HCT116 (cell line): ENCODE measurements at regions not wholly inside any gene's neighbourhood (a gene's known extent, or its start where the extent isn't known, plus 50 kb on each side); places are given as distances from the start of the nearest gene placed in this dataset.

Source experiments
- ATAC-seq: fragments of 200-7000 bp; cut with Tn5 transposase; 2 replicates; pipeline ENCODE4 v1.9.1; 2020; ENCODE audit warnings: mild to moderate bottlenecking, moderate library complexity
- BruUV-seq: library from RNA; stranded (reverse); fragments of 400-500 nt; replicated peaks from 2 replicates; lab custom pipeline; 2021; lab: Mats Ljungman, UMichigan
- CTCF ChIA-PET: fragments of 300-600 bp; sonication (Branson Sonifier 250); formaldehyde crosslinking; loops from one replicate; lab custom pipeline; 2021; ENCODE audit warnings: antibody characterized with exemption; lab: Charles Lee
- POLR2A ChIA-PET: fragments of 300-600, 350-600 bp; sonication (Branson Sonifier 250); formaldehyde crosslinking; loops from one replicate; lab custom pipeline; 2021; ENCODE audit warnings: antibody characterized with exemption; lab: Charles Lee
- RAD21 ChIA-PET, 2 experiments: fragments of 300-600 bp; sonication (Branson Sonifier 250); formaldehyde crosslinking; loops; one replicate each; lab custom pipeline; 2023; ENCODE audit warnings: low total read pairs in 2 of 2; ENCODE audit not compliant: uncharacterized antibody in 2 of 2, unreplicated experiment in 2 of 2, low non-redundant PET in 1 of 2; lab: Charles Lee
- DNase-seq: peaks from one replicate; pipeline ENCODE4 v3.0.0-alpha.2; 2010; ENCODE audit warnings: low read depth, low spot score
- H2AFZ ChIP-seq: fragments of 200-600 bp; shearing (Covaris generic), sonication (generic); 2 replicates; pipeline ENCODE4 v1.6.1; 2017; ENCODE audit warnings: low read depth, mixed run types, mixed read lengths, antibody characterized with exemption, low read length; ENCODE audit not compliant: poor library complexity, severe bottlenecking
- H3K27ac ChIP-seq: 2 replicates; pipeline ENCODE4 v1.5.1; 2012; ENCODE audit warnings: low read depth, low read length
- H3K27me3 ChIP-seq: fragments of 200-600 bp; sonication (generic); 2 replicates; pipeline ENCODE4 v1.6.1; 2016; ENCODE audit warnings: mixed run types, low read length, mixed read lengths; ENCODE audit not compliant: insufficient read depth
- H3K36me3 ChIP-seq, 2 experiments: fragments of 200-500 bp in 1 of 2; fragments of 200-600 bp in 1 of 2; sonication (Bioruptor generic) in 1 of 2; sonication (generic) in 1 of 2; 2 replicates each; pipeline versions ENCODE4 v1.5.1 to v1.6.1; 2014 to 2016; ENCODE audit warnings: low read length in 2 of 2, inconsistent platforms in 1 of 2, mixed read lengths in 1 of 2, mixed run types in 1 of 2; ENCODE audit not compliant: insufficient read depth in 2 of 2, control insufficient read depth in 1 of 2
- H3K4me1 ChIP-seq, 2 experiments: fragments of 200-600 bp in 1 of 2; sonication (generic) in 1 of 2; 2 replicates each; pipeline versions ENCODE4 v1.5.1 to v1.6.1; 2012 to 2017; ENCODE audit warnings: low read length in 2 of 2, inconsistent platforms in 1 of 2, mild to moderate bottlenecking in 1 of 2, mixed read lengths in 1 of 2, mixed run types in 1 of 2, moderate library complexity in 1 of 2; ENCODE audit not compliant: insufficient read depth in 2 of 2, control insufficient read depth in 1 of 2
- H3K4me2 ChIP-seq: fragments of 200-600 bp; sonication (generic); 2 replicates; pipeline ENCODE4 v1.6.1; 2017; ENCODE audit warnings: mixed run types, low read length, mixed read lengths
- H3K4me3 ChIP-seq, 2 experiments: fragments of 200-600 bp in 1 of 2; sonication (generic) in 1 of 2; replicated peaks in 1 of 2; 2 replicates each; pipeline ENCODE4 v1.5.1; 2011 to 2016; ENCODE audit warnings: low read length in 2 of 2, control low read depth in 1 of 2, low read depth in 1 of 2, mild to moderate bottlenecking in 1 of 2, mixed read lengths in 1 of 2, mixed run types in 1 of 2
- H3K79me2 ChIP-seq: fragments of 200-600 bp; sonication (generic); 2 replicates; pipeline ENCODE4 v1.6.1; 2017; ENCODE audit warnings: mild to moderate bottlenecking, mixed run types, low read length, moderate library complexity, mixed read lengths; ENCODE audit not compliant: insufficient read depth
- H3K9ac ChIP-seq: fragments of 200-600 bp; sonication (generic); 2 replicates; pipeline ENCODE4 v1.6.1; 2016; ENCODE audit warnings: low read length, mixed read lengths
- H3K9me2 ChIP-seq: fragments of 200-600 bp; sonication (generic), shearing (Covaris generic); 2 replicates; pipeline ENCODE4 v1.6.1; 2017; ENCODE audit warnings: mixed run types, mild to moderate bottlenecking, moderate library complexity; ENCODE audit not compliant: insufficient read depth
- H3K9me3 ChIP-seq, 2 experiments: fragments of 200-500 bp in 1 of 2; fragments of 200-600 bp in 1 of 2; sonication (Bioruptor generic) in 1 of 2; sonication (generic) in 1 of 2; 2 replicates each; pipeline ENCODE4 v1.6.1; 2014 to 2017; ENCODE audit warnings: low read length in 2 of 2, mixed read lengths in 2 of 2, inconsistent platforms in 1 of 2, low read depth in 1 of 2, mild to moderate bottlenecking in 1 of 2, mixed run types in 1 of 2, moderate library complexity in 1 of 2; ENCODE audit not compliant: control insufficient read depth in 1 of 2, insufficient read depth in 1 of 2
- H4K20me1 ChIP-seq: fragments of 200-600 bp; sonication (generic), shearing (Covaris generic); 2 replicates; pipeline ENCODE4 v1.6.1; 2017; ENCODE audit warnings: mixed run types, mild to moderate bottlenecking, moderate library complexity; ENCODE audit not compliant: insufficient read depth
- CBX3 ChIP-seq: IDR thresholded peaks from 2 replicates; pipeline ENCODE4 v1.6.1; 2012; ENCODE audit warnings: low read depth
- EGR1 ChIP-seq: IDR thresholded peaks from 2 replicates; pipeline ENCODE4 v1.6.1; 2012; ENCODE audit warnings: low read depth
- EZH2 ChIP-seq: fragments of 200-600 bp; sonication (generic); IDR thresholded peaks from 2 replicates; pipeline ENCODE4 v1.6.1; 2017; ENCODE audit warnings: antibody characterized with exemption, mixed run types
- JUND ChIP-seq: IDR thresholded peaks from 2 replicates; pipeline ENCODE4 v1.6.1; 2012
- POLR2A ChIP-seq: IDR thresholded peaks from 2 replicates; pipeline ENCODE4 v1.7.0; 2011; ENCODE audit warnings: borderline replicate concordance; ENCODE audit not compliant: insufficient read depth, insufficient read length; ENCODE audit errors: extremely low read depth
- RAD21 ChIP-seq: IDR thresholded peaks from 2 replicates; pipeline ENCODE4 v1.6.1; 2012; ENCODE audit warnings: low read depth, mild to moderate bottlenecking
- SP1 ChIP-seq: IDR thresholded peaks from 2 replicates; pipeline ENCODE4 v1.6.1; 2012; ENCODE audit warnings: low read depth
- SRF ChIP-seq: IDR thresholded peaks from 2 replicates; pipeline ENCODE4 v1.6.1; 2012; ENCODE audit warnings: low read depth
- TCF7L2 ChIP-seq: IDR thresholded peaks from 2 replicates; pipeline ENCODE4 v1.7.0; 2011; ENCODE audit warnings: borderline replicate concordance, inconsistent platforms; ENCODE audit not compliant: insufficient read depth, insufficient read length; ENCODE audit errors: extremely low read depth
- intact Hi-C: fragments of 100-400 bp; cut with micrococcal nuclease; formaldehyde crosslinking; loops from 2 replicates; pipeline ENCODE4 v1.10.0; 2022
- TF ChIP-seq, protein P1 (sequence below): IDR thresholded peaks from 2 replicates; pipeline ENCODE4 v1.6.1; 2012
- TF ChIP-seq, protein P2 (sequence below), 3 experiments: fragments of 200-600 bp in 1 of 3; sonication (generic) in 1 of 3; IDR thresholded peaks in 2 of 3; conservative IDR thresholded peaks in 1 of 3; 2 replicates each; pipeline ENCODE4 v1.5.1; 2012 to 2017; ENCODE audit warnings: low read depth in 2 of 3, low read length in 2 of 3, antibody characterized with exemption in 1 of 3, borderline replicate concordance in 1 of 3, control low read depth in 1 of 3, mild to moderate bottlenecking in 1 of 3, mixed read lengths in 1 of 3, mixed run types in 1 of 3, moderate library complexity in 1 of 3; ENCODE audit not compliant: insufficient read depth in 1 of 3
- TF ChIP-seq, protein P3 (sequence below): IDR thresholded peaks from 2 replicates; pipeline ENCODE4 v1.6.1; 2011; ENCODE audit warnings: mild to moderate bottlenecking, low read length, moderate library complexity; ENCODE audit not compliant: insufficient replicate concordance; ENCODE audit errors: extremely low read depth
- TF ChIP-seq, protein P4 (sequence below): IDR thresholded peaks from 2 replicates; pipeline ENCODE4 v1.6.1; 2012

DNA sequence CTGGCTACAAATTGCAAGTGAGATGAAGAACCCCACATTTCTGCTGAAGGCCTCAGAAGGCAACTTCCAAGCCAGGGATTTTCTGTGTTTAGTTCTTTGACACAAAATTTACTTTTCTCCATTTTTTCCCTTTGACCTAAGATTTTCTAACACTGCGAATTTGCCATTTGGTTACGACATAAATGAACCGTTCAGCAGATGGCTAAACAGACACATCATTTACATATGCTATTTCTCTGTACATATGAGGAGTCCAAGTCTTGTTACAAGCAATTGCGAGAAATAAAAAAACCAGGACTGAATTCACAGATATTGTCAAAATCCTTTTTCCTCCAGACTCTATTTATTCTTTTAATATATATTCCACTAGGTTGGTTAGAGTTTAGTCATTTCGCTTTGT lies 978.6 kb downstream of the NLGN4X start:
- no peak overlapping the region for H2AFZ ChIP-seq
- no peak overlapping the region for H3K27ac ChIP-seq
- CTCF ChIA-PET, result no interaction called here
- intact Hi-C loops, result no loop called here
- TF ChIP-seq POLR2A (no peak), RAD21 (no peak), EGR1 (no peak), EZH2 (no peak), SP1 (no peak), CBX3 (no peak), TCF7L2 (no peak), SRF (no peak), JUND (no peak)
- TF ChIP-seq, protein P1, sequence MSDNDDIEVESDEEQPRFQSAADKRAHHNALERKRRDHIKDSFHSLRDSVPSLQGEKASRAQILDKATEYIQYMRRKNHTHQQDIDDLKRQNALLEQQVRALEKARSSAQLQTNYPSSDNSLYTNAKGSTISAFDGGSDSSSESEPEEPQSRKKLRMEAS, result no peak
- TF ChIP-seq, protein P2, sequence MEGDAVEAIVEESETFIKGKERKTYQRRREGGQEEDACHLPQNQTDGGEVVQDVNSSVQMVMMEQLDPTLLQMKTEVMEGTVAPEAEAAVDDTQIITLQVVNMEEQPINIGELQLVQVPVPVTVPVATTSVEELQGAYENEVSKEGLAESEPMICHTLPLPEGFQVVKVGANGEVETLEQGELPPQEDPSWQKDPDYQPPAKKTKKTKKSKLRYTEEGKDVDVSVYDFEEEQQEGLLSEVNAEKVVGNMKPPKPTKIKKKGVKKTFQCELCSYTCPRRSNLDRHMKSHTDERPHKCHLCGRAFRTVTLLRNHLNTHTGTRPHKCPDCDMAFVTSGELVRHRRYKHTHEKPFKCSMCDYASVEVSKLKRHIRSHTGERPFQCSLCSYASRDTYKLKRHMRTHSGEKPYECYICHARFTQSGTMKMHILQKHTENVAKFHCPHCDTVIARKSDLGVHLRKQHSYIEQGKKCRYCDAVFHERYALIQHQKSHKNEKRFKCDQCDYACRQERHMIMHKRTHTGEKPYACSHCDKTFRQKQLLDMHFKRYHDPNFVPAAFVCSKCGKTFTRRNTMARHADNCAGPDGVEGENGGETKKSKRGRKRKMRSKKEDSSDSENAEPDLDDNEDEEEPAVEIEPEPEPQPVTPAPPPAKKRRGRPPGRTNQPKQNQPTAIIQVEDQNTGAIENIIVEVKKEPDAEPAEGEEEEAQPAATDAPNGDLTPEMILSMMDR (IDR thresholded peaks at IDR 0.05 in 2 of 3, conservative IDR thresholded peaks at IDR 0.05 in 1 of 3; ENCODE audit: borderline replicate concordance in 1 of 3, insufficient read depth in 1 of 3, low read depth in 2 of 3, low read length in 2 of 3), result no peak
- TF ChIP-seq, protein P3, sequence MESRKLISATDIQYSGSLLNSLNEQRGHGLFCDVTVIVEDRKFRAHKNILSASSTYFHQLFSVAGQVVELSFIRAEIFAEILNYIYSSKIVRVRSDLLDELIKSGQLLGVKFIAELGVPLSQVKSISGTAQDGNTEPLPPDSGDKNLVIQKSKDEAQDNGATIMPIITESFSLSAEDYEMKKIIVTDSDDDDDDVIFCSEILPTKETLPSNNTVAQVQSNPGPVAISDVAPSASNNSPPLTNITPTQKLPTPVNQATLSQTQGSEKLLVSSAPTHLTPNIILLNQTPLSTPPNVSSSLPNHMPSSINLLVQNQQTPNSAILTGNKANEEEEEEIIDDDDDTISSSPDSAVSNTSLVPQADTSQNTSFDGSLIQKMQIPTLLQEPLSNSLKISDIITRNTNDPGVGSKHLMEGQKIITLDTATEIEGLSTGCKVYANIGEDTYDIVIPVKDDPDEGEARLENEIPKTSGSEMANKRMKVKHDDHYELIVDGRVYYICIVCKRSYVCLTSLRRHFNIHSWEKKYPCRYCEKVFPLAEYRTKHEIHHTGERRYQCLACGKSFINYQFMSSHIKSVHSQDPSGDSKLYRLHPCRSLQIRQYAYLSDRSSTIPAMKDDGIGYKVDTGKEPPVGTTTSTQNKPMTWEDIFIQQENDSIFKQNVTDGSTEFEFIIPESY, result no peak
- TF ChIP-seq, protein P4, sequence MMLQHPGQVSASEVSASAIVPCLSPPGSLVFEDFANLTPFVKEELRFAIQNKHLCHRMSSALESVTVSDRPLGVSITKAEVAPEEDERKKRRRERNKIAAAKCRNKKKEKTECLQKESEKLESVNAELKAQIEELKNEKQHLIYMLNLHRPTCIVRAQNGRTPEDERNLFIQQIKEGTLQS, result no peak
- TF ChIP-seq, all 23 proteins: peak for 0
- H3K79me2 ChIP-seq, result no peaks in the 10 kb centered on the region
- H3K4me2 ChIP-seq, result no peak overlapping the region
- H3K27me3 ChIP-seq, result no peaks in the 10 kb centered on the region
- no peak overlapping the region for H3K4me3 ChIP-seq
- no TSS peak for BruUV-seq
- H3K4me1 ChIP-seq, result no peaks in the 10 kb centered on the region
- H4K20me1 ChIP-seq, result no peaks in the 10 kb centered on the region
- no peak overlapping the region for H3K9ac ChIP-seq
- ChIA-PET POLR2A (no interaction called here), RAD21 (no interaction called here)
- no peak for ATAC-seq
- no peaks in the 10 kb centered on the region for H3K36me3 ChIP-seq
- H3K9me3 ChIP-seq, result no peaks in the 10 kb centered on the region
- no peak for DNase-seq
- H3K9me2 ChIP-seq, result no peaks in the 10 kb centered on the region
